ENCODE measurements at regions not wholly inside any gene's neighbourhood (a gene's known extent, or its start where the extent isn't known, plus 50 kb on each side); places are given as distances from the start of the nearest gene placed in this dataset.
"Not testable (repeated sequence)": the region's sequence is repeated elsewhere in the genome, so short reads cannot be mapped to it uniquely, and the experiment has no call there.

DNA sequence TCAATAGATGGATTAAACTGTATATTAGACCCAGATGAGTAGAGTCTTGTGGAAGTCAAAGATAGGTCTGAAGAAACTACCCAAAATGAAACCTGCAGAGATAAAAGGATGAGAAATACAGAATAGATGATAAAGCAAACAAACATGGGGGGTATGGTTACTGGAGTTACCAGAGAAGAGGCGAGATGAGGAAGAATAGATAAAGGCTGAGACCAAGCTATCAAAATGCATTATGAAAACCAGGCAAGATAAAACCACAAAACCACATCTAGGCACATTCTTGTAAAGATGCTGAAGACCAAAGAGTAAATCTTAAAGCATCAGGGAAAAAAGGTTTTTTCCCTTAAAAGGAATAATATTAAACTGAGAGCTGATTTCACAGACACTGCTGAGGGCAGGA lies 271.8 kb upstream of the NBPF12 start:
- DNase-seq (ENCODE audit: low spot score); H3K4me3 ChIP-seq; H3K27me3 ChIP-seq (replicated peaks; ENCODE audit: insufficient read depth); H3K27ac ChIP-seq; H3K4me1 ChIP-seq (ENCODE audit: control insufficient read depth in 1 of 2, low read depth in 2 of 2); H3K36me3 ChIP-seq; H3K9me3 ChIP-seq; ATAC-seq (ENCODE audit: insufficient number of reproducible peaks, low FRiP score, low read depth): not testable (repeated sequence)

DNA sequence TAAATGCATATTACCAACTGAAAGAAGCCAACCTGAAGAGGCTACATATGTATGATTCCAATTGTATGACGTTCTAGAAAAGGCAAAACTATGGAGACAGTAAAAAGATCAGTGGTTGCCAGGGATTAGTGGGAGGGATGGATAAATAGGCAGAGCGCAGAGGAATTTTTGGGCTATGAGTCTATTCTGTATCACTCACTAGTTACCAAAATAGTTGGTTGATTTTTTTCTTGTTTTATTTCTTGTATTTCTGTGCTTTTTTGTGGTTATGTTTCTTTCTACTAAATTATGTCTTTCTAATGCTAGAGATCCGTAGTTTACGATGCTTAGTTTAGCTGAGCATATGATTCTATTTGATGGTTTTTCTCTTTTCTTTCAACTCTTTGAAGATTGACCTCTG lies 277.9 kb upstream of the NBPF12 start:
- ATAC-seq (ENCODE audit: insufficient number of reproducible peaks, low FRiP score, low read depth); DNase-seq (ENCODE audit: low spot score); H3K27ac ChIP-seq: not testable (repeated sequence)

DNA sequence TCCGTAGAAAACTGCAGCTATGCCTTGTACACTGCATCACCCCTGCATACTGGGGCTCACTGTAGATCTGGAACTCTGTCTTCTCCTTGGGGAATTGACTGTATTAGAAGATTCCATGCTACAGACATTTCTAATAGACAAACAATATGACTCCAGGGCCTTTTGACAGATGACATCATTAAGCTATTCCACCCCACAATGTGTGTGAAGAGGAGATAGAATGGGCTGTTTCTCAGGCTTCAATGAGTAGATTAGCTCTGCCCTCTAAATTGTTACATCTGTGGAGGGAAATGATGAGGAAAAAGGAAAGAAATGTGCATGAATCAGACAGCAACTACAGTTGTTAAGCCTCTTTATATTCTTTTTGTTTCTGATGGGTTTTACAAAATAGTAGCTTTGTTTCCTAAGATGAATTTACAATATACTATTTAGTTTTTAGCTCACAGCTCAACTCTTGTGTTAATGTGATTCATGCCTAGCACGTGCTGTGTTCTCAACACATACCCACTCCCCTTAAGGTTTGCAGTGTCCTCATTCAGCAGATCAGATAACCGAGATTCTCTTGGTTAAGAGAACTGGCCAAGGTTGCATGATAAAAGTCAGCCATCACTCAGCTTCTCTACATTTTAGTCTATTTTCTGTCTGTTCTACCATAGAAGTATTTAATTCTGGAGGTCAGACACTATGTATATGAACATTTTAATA lies 281.6 kb upstream of the NBPF12 start:
- not testable (repeated sequence) for H3K4me3 ChIP-seq; H3K36me3 ChIP-seq; H3K27ac ChIP-seq; H3K9me3 ChIP-seq; H3K4me1 ChIP-seq (ENCODE audit: control insufficient read depth in 1 of 2, low read depth in 2 of 2); DNase-seq (ENCODE audit: low spot score); ATAC-seq (ENCODE audit: insufficient number of reproducible peaks, low FRiP score, low read depth); H3K27me3 ChIP-seq (replicated peaks; ENCODE audit: insufficient read depth)

More for the DNA sequence above, 277.9 kb upstream of the NBPF12 start:
- not testable (repeated sequence) for H3K4me3 ChIP-seq; H3K27me3 ChIP-seq (replicated peaks; ENCODE audit: insufficient read depth); H3K9me3 ChIP-seq; H3K4me1 ChIP-seq (ENCODE audit: control insufficient read depth in 1 of 2, low read depth in 2 of 2); H3K36me3 ChIP-seq

DNA sequence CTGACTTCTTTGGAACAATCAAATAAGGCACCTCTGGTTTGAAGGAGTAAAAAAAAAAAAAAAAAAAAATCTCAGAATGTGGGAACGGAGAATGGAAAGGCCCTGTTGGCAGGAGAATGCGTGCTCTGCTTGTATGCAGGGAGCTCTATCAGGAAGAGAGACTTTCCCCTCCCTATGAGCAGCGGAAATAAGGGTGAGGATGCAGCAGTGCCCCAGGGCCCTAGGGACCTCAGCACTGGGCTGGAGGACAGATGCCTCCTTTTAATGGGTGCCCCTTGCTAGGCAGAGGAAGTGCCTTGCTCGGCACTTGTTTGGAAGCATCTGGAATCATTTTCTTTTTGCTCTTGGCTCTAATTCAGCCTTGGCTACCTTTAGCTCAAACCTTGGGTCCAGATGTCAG lies 283.4 kb upstream of the NBPF12 start:
- H3K9me3 ChIP-seq; H3K27ac ChIP-seq; H3K4me1 ChIP-seq (ENCODE audit: control insufficient read depth in 1 of 2, low read depth in 2 of 2); H3K4me3 ChIP-seq; ATAC-seq (ENCODE audit: insufficient number of reproducible peaks, low FRiP score, low read depth); DNase-seq (ENCODE audit: low spot score); H3K27me3 ChIP-seq (replicated peaks; ENCODE audit: insufficient read depth); H3K36me3 ChIP-seq: not testable (repeated sequence)

DNA sequence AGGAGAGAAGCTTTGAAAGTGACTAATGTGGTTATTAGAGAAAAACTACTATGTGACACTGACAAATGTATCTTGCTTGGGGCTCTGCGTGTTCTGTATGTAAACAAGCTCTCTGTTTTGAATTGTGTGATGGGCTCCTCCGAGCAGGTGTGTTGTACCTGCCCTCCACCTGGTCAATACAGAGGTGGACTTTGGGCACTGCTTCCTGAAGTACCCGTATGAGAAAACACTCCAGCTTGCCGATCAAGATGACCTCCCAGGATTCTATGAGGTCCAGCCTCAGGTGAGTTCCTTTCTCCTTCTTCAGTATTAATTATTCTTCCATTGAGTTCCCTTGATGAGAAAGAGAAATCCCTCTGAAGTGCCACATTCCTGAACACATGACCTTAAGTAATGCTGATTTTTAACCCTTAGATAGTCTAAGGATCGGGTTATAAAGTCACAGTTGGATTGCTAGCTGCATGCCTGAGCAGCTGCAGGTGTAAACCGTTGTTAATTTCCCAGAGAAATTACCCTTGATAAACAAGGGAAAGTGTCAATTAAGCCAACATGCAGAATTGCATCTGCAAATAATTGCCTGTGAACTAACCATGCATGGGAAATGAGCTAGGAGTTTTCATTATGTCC lies 292.0 kb upstream of the NBPF12 start:
- H3K36me3 ChIP-seq; H3K4me3 ChIP-seq; H3K9me3 ChIP-seq; DNase-seq (ENCODE audit: low spot score); ATAC-seq (ENCODE audit: insufficient number of reproducible peaks, low FRiP score, low read depth); H3K27me3 ChIP-seq (replicated peaks; ENCODE audit: insufficient read depth); H3K27ac ChIP-seq; H3K4me1 ChIP-seq (ENCODE audit: control insufficient read depth in 1 of 2, low read depth in 2 of 2): not testable (repeated sequence)

DNA sequence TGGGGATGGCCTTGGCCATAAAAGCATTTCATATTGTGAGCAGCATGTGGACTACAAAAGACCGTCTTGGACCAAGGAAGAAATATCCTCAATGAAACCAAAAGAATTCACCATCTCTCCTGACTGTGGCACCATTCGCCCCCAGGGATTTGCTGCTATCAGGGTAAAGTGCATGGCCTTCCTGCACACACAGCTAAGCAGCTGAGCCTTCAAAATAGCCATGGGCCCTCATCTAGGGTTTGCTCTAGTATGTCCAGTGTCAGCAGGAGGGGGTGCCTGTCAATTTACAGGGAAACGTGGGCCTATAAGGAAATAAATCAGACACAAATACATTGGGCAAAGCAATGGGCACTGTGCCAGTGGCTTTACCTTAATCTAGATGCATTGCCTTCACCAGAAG lies 296.6 kb upstream of the NBPF12 start:
- H3K27me3 ChIP-seq (replicated peaks; ENCODE audit: insufficient read depth); DNase-seq (ENCODE audit: low spot score); H3K36me3 ChIP-seq; H3K9me3 ChIP-seq; ATAC-seq (ENCODE audit: insufficient number of reproducible peaks, low FRiP score, low read depth); H3K4me3 ChIP-seq; H3K27ac ChIP-seq; H3K4me1 ChIP-seq (ENCODE audit: control insufficient read depth in 1 of 2, low read depth in 2 of 2): not testable (repeated sequence)

DNA sequence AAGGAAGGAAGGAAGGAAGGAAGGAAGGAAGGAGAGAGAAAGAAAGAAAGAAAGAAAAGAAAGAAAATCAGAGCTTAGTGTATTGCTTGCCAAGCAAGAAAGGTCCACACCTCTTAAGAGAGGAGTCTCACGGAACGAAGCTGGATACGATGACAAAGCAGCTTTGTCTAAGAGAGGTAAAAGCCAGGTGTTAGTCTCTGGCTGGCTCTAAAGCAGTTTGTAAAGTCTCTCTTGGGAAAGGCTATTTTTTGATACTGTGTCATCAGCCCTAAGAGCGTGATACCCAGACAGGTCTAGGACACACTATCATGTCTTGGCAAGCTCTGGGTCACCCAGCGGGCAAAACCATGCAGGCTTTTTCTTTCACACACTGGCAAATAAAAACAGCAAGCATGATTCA lies 297.5 kb upstream of the NBPF12 start:
- H3K4me3 ChIP-seq; H3K4me1 ChIP-seq (ENCODE audit: control insufficient read depth in 1 of 2, low read depth in 2 of 2); H3K36me3 ChIP-seq; DNase-seq (ENCODE audit: low spot score); H3K27ac ChIP-seq; ATAC-seq (ENCODE audit: insufficient number of reproducible peaks, low FRiP score, low read depth); H3K9me3 ChIP-seq; H3K27me3 ChIP-seq (replicated peaks; ENCODE audit: insufficient read depth): not testable (repeated sequence)

DNA sequence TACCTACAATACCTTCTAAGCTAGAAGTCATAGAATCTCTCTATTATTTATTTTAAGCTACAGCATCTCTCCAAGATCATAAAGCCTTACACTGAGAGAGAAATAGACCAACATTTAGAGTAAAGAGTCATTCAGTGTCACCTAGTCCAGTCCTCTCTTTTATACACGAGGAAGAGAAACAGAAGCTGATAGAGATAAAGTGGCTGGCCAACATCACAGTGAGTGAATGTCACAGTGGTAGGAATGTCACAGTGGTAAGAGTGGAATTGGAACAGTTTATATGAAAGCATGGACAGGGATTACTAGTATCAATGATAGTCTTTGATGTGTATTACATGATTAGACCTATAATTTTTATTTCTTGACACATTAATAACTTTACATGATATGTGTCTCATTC lies 307.8 kb upstream of the NBPF12 start:
- H3K36me3 ChIP-seq; H3K27ac ChIP-seq; DNase-seq (ENCODE audit: low spot score); ATAC-seq (ENCODE audit: insufficient number of reproducible peaks, low FRiP score, low read depth); H3K4me3 ChIP-seq; H3K9me3 ChIP-seq; H3K4me1 ChIP-seq (ENCODE audit: control insufficient read depth in 1 of 2, low read depth in 2 of 2); H3K27me3 ChIP-seq (replicated peaks; ENCODE audit: insufficient read depth): not testable (repeated sequence)

DNA sequence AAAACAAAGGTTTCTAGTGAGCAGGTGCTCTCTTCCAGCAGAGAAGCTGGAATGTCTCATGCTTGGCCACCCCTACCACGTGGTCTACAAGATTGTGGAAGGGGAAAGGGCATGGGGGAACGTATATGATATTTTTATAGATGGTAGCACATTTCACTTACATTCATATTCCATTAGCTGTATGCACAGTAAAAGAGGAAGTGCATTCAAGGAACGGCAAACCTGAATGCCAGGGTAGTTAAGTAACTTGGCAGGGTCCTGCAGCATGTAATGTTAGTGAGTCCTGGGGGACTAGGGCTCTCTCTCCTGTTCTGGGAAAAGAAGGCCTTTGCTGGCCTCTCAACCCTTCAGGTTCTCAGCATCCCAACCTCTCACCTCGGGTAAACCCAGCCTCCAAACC lies 319.5 kb upstream of the NBPF12 start:
- not testable (repeated sequence) for ATAC-seq (ENCODE audit: insufficient number of reproducible peaks, low FRiP score, low read depth); H3K36me3 ChIP-seq; H3K9me3 ChIP-seq; DNase-seq (ENCODE audit: low spot score); H3K4me1 ChIP-seq (ENCODE audit: control insufficient read depth in 1 of 2, low read depth in 2 of 2); H3K4me3 ChIP-seq; H3K27me3 ChIP-seq (replicated peaks; ENCODE audit: insufficient read depth); H3K27ac ChIP-seq

DNA sequence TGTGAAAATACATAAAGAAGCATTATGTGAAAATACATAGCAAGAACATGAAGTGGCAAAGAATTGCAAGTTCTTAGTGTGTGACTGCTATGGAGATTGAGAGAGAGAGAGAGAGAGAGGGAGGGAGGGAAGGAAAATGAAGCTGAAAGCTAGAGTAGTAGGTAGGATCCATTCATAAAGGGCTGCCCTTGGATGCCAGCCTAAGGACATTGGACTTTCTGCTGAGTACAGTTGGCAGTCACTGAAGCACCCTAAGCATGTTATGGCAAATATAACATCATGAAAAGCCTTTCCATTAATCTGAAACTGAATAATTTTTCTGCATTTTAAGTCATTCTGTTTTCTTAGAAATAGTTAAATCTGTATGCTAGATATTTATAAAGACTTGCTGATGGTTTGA lies 333.4 kb upstream of the NBPF12 start:
- not testable (repeated sequence) for DNase-seq (ENCODE audit: low spot score); H3K36me3 ChIP-seq; H3K27me3 ChIP-seq (replicated peaks; ENCODE audit: insufficient read depth); H3K27ac ChIP-seq; H3K4me1 ChIP-seq (ENCODE audit: control insufficient read depth in 1 of 2, low read depth in 2 of 2); H3K9me3 ChIP-seq; ATAC-seq (ENCODE audit: insufficient number of reproducible peaks, low FRiP score, low read depth); H3K4me3 ChIP-seq

DNA sequence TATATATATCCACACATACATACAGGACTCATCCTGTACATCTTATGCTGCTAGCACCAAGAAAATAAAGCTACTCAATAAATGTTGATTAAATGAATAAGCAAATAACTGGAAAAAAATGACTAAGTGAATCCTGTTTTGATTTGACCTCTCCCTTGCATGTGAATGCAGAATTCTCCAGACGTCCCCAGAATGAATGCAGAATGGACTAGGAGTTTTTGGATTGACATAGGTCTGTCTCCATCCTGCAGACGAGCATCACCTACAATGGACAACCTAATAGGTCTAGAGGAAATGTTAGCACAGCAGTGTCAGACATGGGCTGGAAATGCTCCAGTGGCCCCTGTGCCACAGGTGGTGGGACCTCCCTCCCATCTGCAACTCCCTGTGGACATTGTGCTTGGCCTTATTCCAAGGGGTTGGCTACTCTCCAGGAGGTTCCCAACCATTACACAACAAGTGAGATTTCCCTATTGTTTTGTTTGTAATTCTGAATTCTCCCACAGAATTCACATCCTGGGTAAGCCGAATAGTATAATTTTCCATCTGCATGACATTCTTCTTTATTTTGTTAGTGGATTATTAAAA lies 337.3 kb upstream of the NBPF12 start:
- not testable (repeated sequence) for H3K27ac ChIP-seq; H3K9me3 ChIP-seq; H3K4me1 ChIP-seq (ENCODE audit: control insufficient read depth in 1 of 2, low read depth in 2 of 2)

DNA sequence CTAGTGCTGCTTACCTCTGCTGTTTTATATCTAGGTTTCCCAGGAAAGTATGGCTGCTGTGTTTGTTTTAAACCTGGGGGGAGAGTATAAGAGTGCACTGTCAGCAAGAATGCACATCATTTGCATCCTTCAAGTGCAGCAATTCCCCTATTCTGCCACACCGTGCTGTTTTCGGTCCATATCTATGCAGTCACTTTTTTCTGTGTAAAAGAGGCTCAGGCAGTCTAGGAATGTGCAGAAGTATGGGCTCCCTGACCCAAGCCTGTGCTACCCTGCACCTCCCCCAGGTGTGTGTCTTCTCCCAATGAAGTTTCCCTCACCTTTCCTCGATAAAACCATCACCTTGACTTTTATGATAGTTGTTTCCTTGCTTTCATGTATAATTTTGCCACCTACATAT lies 338.2 kb upstream of the NBPF12 start:
- not testable (repeated sequence) for H3K4me3 ChIP-seq; H3K9me3 ChIP-seq; H3K36me3 ChIP-seq; H3K27ac ChIP-seq; ATAC-seq (ENCODE audit: insufficient number of reproducible peaks, low FRiP score, low read depth); H3K4me1 ChIP-seq (ENCODE audit: control insufficient read depth in 1 of 2, low read depth in 2 of 2); DNase-seq (ENCODE audit: low spot score); H3K27me3 ChIP-seq (replicated peaks; ENCODE audit: insufficient read depth)

More for the DNA sequence above, 337.3 kb upstream of the NBPF12 start:
- not testable (repeated sequence) for H3K4me3 ChIP-seq; H3K36me3 ChIP-seq; ATAC-seq (ENCODE audit: insufficient number of reproducible peaks, low FRiP score, low read depth); H3K27me3 ChIP-seq (replicated peaks; ENCODE audit: insufficient read depth); DNase-seq (ENCODE audit: low spot score)

Data from thoracic aorta (tissue), 2 donors.